Activated naive CD8-positive, alpha-beta T cell treated with anti-CD3 and anti-CD28 coated beads, Interleukin-2, amount 10 ng/mL, durations not matched to agents 7 days and 5 days (primary cell): ENCODE measurements at regions not wholly inside any gene's neighbourhood (a gene's known extent, or its start where the extent isn't known, plus 50 kb on each side); places are given as distances from the start of the nearest gene placed in this dataset.

ENCODE experiments used
- ATAC-seq: fragments of 150-1000 bp; cut with Tn5 transposase; one replicate; pipeline ENCODE4 v1.10.0; 2021; ENCODE audit warnings: low read depth, moderate library complexity
- POLR2A ChIA-PET: fragments of 350-600 bp; sonication (Branson Sonifier 250); formaldehyde crosslinking; loops from one replicate; lab custom pipeline; 2021; ENCODE audit warnings: antibody characterized with exemption; lab: Charles Lee
- DNase-seq: peaks from one replicate; pipeline ENCODE4 v3.0.0; 2021
- H3K27ac Mint-ChIP-seq: one replicate; pipeline ENCODE4 v1.8.0; 2022; ENCODE audit warnings: mild to moderate bottlenecking, mixed read lengths
- H3K27me3 Mint-ChIP-seq: one replicate; pipeline ENCODE4 v1.8.0; 2022; ENCODE audit warnings: mild to moderate bottlenecking, moderate library complexity, mixed read lengths
- H3K36me3 Mint-ChIP-seq: one replicate; pipeline ENCODE4 v1.8.0; 2021; ENCODE audit warnings: mild to moderate bottlenecking, mixed read lengths
- H3K4me1 Mint-ChIP-seq: one replicate; pipeline ENCODE4 v1.8.0; 2021; ENCODE audit warnings: mixed read lengths
- H3K4me3 Mint-ChIP-seq: one replicate; pipeline ENCODE4 v1.8.0; 2022; ENCODE audit warnings: mild to moderate bottlenecking, moderate library complexity, mixed read lengths
- H3K9me3 Mint-ChIP-seq: one replicate; pipeline ENCODE4 v1.8.0; 2021; ENCODE audit warnings: mixed read lengths

GRCh38 chr1:172820475-172821158 lies 161.7 kb downstream of the FASLG start:
- Mint-ChIP-seq H3K36me3 (peaks cover 15% of the 10 kb centered on the region), H3K27me3 (no peaks in the 10 kb centered on the region), H3K4me1 (peaks cover 39% of the 10 kb centered on the region), H3K9me3 (peaks cover 9% of the 10 kb centered on the region), H3K4me3 (no peak overlapping the region), H3K27ac (no peak overlapping the region)
- DNase-seq, result no peak
- POLR2A ChIA-PET, result no interaction called here
- no peak for ATAC-seq

GRCh38 chr1:172821609-172822274 lies 162.8 kb downstream of the FASLG start:
- DNase-seq (no peak), ATAC-seq (no peak)
- H3K27ac Mint-ChIP-seq, result no peak overlapping the region
- POLR2A ChIA-PET, result no interaction called here
- H3K9me3 Mint-ChIP-seq, result peaks cover 2% of the 10 kb centered on the region
- H3K4me3 Mint-ChIP-seq, result no peak overlapping the region
- peaks cover 8% of the 10 kb centered on the region for H3K36me3 Mint-ChIP-seq
- H3K27me3 Mint-ChIP-seq, result no peaks in the 10 kb centered on the region
- peaks cover 37% of the 10 kb centered on the region for H3K4me1 Mint-ChIP-seq

GRCh38 chr1:172822886-172823285 lies 164.0 kb downstream of the FASLG start:
- peaks cover 2% of the 10 kb centered on the region for H3K36me3 Mint-ChIP-seq
- H3K4me1 Mint-ChIP-seq, result peaks cover 31% of the 10 kb centered on the region
- DNase-seq, result no peak
- no peaks in the 10 kb centered on the region for H3K9me3 Mint-ChIP-seq
- no peak overlapping the region for H3K27ac Mint-ChIP-seq
- ATAC-seq, result no peak
- H3K4me3 Mint-ChIP-seq, result no peak overlapping the region
- H3K27me3 Mint-ChIP-seq, result no peaks in the 10 kb centered on the region
- POLR2A ChIA-PET, result no interaction called here

DNA sequence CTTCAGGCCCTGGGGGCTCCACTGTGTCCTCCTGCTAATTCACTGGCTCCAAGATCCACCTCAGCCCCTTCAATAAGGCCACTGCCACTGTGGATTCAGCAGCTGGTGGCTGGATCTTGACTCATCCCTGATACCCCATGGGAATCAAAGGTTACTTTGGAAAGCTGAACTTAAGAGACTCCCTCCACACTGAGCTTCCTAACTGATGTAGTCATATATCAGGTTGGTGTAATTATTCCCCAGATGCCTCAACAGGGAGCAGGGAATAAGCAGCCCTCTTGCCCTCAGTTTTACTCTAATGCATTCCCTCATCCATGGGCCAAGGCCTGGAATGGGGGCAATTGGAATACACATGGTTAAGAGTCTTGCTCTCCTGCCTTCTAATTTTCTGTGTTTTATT lies 164.6 kb downstream of the FASLG start:
- POLR2A ChIA-PET, result no interaction called here
- H3K4me1 Mint-ChIP-seq, result peaks cover 27% of the 10 kb centered on the region
- ATAC-seq, result no peak
- no peaks in the 10 kb centered on the region for H3K27me3 Mint-ChIP-seq
- H3K36me3 Mint-ChIP-seq, result peaks cover 2% of the 10 kb centered on the region
- H3K27ac Mint-ChIP-seq, result no peak overlapping the region
- no peak for DNase-seq
- no peaks in the 10 kb centered on the region for H3K9me3 Mint-ChIP-seq
- no peak overlapping the region for H3K4me3 Mint-ChIP-seq

- H3K27ac Mint-ChIP-seq, result no peak overlapping the region
- no peaks in the 10 kb centered on the region for H3K27me3 Mint-ChIP-seq
- H3K9me3 Mint-ChIP-seq, result no peaks in the 10 kb centered on the region
- ATAC-seq (no peak), DNase-seq (no peak)
- H3K36me3 Mint-ChIP-seq, result peaks cover 2% of the 10 kb centered on the region
- POLR2A ChIA-PET, result no interaction called here
- H3K4me3 Mint-ChIP-seq, result no peak overlapping the region
- peaks cover 22% of the 10 kb centered on the region for H3K4me1 Mint-ChIP-seq
Observed at GRCh38 chr1:172824209-172824608, 165.3 kb downstream of the FASLG start.

DNA sequence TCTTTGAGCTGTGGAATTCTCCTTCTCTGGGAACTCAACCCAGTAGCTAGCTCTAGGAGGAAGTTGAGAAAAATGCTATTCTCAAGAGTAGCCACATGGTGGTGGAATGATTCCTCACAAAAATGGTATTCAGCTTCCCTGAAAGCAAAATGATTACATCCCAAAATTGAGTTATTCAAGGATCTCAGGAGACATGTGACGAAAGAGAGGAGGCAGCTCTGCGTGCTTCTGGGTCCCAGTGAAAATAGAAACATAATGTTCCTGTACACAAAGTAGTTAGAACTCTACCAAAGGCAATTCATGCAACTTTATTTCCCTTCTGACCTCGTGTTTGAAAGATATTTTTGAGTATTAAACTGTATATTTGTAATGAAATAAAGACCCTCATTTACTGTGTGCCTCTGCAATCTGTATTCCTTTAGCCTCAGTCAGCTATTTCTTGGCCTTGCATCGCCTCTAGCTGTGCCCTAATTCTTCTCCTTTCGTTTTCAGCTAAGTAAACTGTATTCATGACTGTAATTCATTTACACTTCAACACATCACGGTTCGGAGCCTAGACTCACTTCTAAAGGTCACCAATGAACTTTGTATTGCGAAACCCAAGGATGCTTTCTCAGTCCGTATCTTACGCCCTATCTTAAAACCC lies 167.3 kb downstream of the FASLG start:
- H3K27ac Mint-ChIP-seq, result no peak overlapping the region
- DNase-seq, result no peak

DNA sequence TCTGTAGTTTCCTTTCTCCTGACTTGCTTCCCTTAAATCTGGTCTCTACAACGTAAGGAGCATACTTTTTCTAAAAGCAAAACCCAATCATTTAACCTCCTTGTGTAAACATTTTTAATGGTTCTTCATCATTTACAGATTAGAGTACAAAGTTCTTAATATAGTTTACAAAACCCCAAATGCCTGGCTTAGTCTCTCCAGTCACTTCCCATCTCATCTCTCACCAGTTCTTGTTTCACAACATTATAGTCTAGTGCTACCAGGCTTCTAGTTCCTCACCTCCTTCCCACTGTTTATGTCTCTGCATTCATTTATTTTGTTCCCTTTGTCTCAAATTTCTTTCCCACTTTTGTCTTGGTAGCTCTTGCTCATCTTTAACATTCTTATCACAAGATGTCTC lies 168.4 kb downstream of the FASLG start:
- Mint-ChIP-seq H3K9me3 (no peaks in the 10 kb centered on the region), H3K36me3 (peaks cover 13% of the 10 kb centered on the region), H3K4me3 (no peak overlapping the region), H3K27ac (no peak overlapping the region), H3K4me1 (peaks cover 15% of the 10 kb centered on the region), H3K27me3 (no peaks in the 10 kb centered on the region)
- ATAC-seq (no peak), DNase-seq (no peak)
- POLR2A ChIA-PET, result interaction anchor here (1.2 to 1.4 kb wide), 6 partner anchors 8 to 377 kb away, joined by 3 to 5 read pairs (median 4); no protein-coding TSS in a partner anchor

More for the DNA sequence above, 167.3 kb downstream of the FASLG start:
- H3K4me3 Mint-ChIP-seq, result no peak overlapping the region
- peaks cover 13% of the 10 kb centered on the region for H3K36me3 Mint-ChIP-seq
- ATAC-seq, result peak; percentile 36
- no peaks in the 10 kb centered on the region for H3K9me3 Mint-ChIP-seq
- POLR2A ChIA-PET, result interaction anchor here (1.1 to 1.8 kb wide), 3 partner anchors 9 to 376 kb away, joined by 3 to 9 read pairs (median 4); no protein-coding TSS in a partner anchor
- H3K27me3 Mint-ChIP-seq, result no peaks in the 10 kb centered on the region
- H3K4me1 Mint-ChIP-seq, result peaks cover 12% of the 10 kb centered on the region

DNA sequence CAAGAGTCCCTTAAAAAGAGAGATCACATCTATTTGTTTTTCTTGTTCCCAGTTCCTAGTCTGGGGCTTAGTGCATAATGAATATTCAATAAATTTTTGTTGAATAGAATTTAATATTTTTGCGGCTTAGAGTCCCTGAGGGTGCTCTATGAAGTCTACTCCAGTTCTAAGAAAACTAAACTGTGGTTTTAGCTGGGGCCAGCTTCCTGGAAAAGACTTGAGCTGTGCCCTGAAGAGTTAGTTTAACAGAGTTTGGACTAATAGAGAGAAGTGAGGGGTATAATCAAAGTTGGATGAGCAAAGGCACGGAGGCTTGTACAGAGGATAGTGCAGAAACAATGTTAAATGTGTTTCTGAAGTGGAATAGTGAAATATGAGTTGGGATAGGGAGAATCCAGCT lies 168.9 kb downstream of the FASLG start:
- POLR2A ChIA-PET, result interaction anchor here (0.7 to 1.4 kb wide), 7 partner anchors 9 to 1681 kb away, joined by 3 to 6 read pairs (median 3); no protein-coding TSS in a partner anchor
- Mint-ChIP-seq H3K9me3 (no peaks in the 10 kb centered on the region), H3K4me3 (no peak overlapping the region), H3K27me3 (no peaks in the 10 kb centered on the region), H3K27ac (no peak overlapping the region), H3K4me1 (peaks cover 20% of the 10 kb centered on the region), H3K36me3 (peaks cover 13% of the 10 kb centered on the region)
- ATAC-seq (peak; percentile 92), DNase-seq (no peak)

- Mint-ChIP-seq H3K9me3 (no peaks in the 10 kb centered on the region), H3K4me3 (no peak overlapping the region), H3K4me1 (peaks cover 32% of the 10 kb centered on the region), H3K27ac (peak overlapping the region; percentile 17), H3K36me3 (peaks cover 17% of the 10 kb centered on the region), H3K27me3 (peaks cover 4% of the 10 kb centered on the region)
- POLR2A ChIA-PET, result interaction anchor here (0.9 kb wide), 1 partner anchor 13 kb away, joined by 3 read pairs; no protein-coding TSS in a partner anchor
- no peak for ATAC-seq
- no peak for DNase-seq
Observed at GRCh38 chr1:172832006-172832725, 173.3 kb downstream of the FASLG start.

- no peak for DNase-seq
- no peak for ATAC-seq
- no peak overlapping the region for H3K27ac Mint-ChIP-seq
- POLR2A ChIA-PET, result no interaction called here
- peaks cover 17% of the 10 kb centered on the region for H3K36me3 Mint-ChIP-seq
- no peak overlapping the region for H3K4me3 Mint-ChIP-seq
- no peaks in the 10 kb centered on the region for H3K9me3 Mint-ChIP-seq
- peaks cover 4% of the 10 kb centered on the region for H3K27me3 Mint-ChIP-seq
- H3K4me1 Mint-ChIP-seq, result peaks cover 48% of the 10 kb centered on the region
Observed at GRCh38 chr1:172833954-172834353, 175.1 kb downstream of the FASLG start.

DNA sequence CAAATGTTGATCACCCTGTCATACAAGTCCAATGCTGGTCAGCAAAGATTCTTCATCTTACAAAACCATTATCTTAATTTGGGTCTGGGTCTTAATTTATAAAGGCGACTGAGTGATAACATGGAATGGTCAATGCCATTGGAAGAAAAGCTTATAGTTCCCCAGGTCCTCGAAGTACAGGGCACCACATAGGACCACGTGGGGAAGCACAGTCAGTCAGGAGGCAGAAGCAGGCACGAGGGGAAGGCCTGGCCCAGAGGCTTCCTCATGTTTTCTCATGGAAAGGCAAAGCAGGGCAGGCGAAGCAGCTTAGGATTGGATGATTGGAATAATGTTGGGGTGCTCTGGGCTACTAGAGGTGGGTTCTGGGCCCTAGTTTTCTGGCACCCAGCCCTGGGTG lies 175.7 kb downstream of the FASLG start:
- Mint-ChIP-seq H3K9me3 (no peaks in the 10 kb centered on the region), H3K36me3 (peaks cover 13% of the 10 kb centered on the region), H3K27ac (no peak overlapping the region), H3K4me1 (peaks cover 49% of the 10 kb centered on the region), H3K27me3 (peaks cover 4% of the 10 kb centered on the region), H3K4me3 (no peak overlapping the region)
- no peak for ATAC-seq
- no peak for DNase-seq
- POLR2A ChIA-PET, result no interaction called here

GRCh38 chr1:172835834-172836233 lies 176.9 kb downstream of the FASLG start:
- Mint-ChIP-seq H3K4me1 (peaks cover 51% of the 10 kb centered on the region), H3K27ac (no peak overlapping the region), H3K4me3 (no peak overlapping the region), H3K27me3 (peaks cover 4% of the 10 kb centered on the region), H3K36me3 (peaks cover 6% of the 10 kb centered on the region), H3K9me3 (no peaks in the 10 kb centered on the region)
- ATAC-seq (no peak), DNase-seq (no peak)
- POLR2A ChIA-PET, result no interaction called here
